ENCODE measurements at regions not wholly inside any gene's neighbourhood (a gene's known extent, or its start where the extent isn't known, plus 50 kb on each side); places are given as distances from the start of the nearest gene placed in this dataset.
A peak's percentile ranks its signal among the peaks of the same experiment; 100 is the strongest.

- H3K4me3 ChIP-seq (ENCODE audit: low read depth, low read length): no peak overlapping the region
- TF ChIP-seq CTCF (IDR thresholded peaks at IDR 0.05; ENCODE audit: control insufficient read depth, extremely low read depth, insufficient read depth): no peak
Measured at GRCh38 chr2:16253291-16253690, 312.9 kb downstream of the MYCN start.

GRCh38 chr2:16252891-16253290 is 312.5 kb downstream of the MYCN start:
- no peak for TF ChIP-seq CTCF (IDR thresholded peaks at IDR 0.05; ENCODE audit: control insufficient read depth, extremely low read depth, insufficient read depth)
- no peak for DNase-seq (ENCODE audit: low read depth)
- H3K4me3 ChIP-seq (ENCODE audit: low read depth, low read length): no peak overlapping the region

More at GRCh38 chr2:16253291-16253690, 312.9 kb downstream of the MYCN start:
- no peak for DNase-seq (ENCODE audit: low read depth)

- no peak for DNase-seq (ENCODE audit: low read depth)
- no peak for TF ChIP-seq CTCF (IDR thresholded peaks at IDR 0.05; ENCODE audit: control insufficient read depth, extremely low read depth, insufficient read depth)
Measured at GRCh38 chr2:16252251-16252650, 311.9 kb downstream of the MYCN start.

GRCh38 chr2:16251511-16252225 is 311.3 kb downstream of the MYCN start:
- TF ChIP-seq CTCF (IDR thresholded peaks at IDR 0.05; ENCODE audit: control insufficient read depth, extremely low read depth, insufficient read depth): no peak
- no peak overlapping the region for H3K4me3 ChIP-seq (ENCODE audit: low read depth, low read length)
- DNase-seq (ENCODE audit: low read depth): no peak

More at GRCh38 chr2:16252251-16252650, 311.9 kb downstream of the MYCN start:
- H3K4me3 ChIP-seq (ENCODE audit: low read depth, low read length): no peak overlapping the region

GRCh38 chr2:16250886-16251285 is 310.5 kb downstream of the MYCN start:
- peak; percentile 30 for DNase-seq (ENCODE audit: low read depth)
- H3K4me3 ChIP-seq (ENCODE audit: low read depth, low read length): no peak overlapping the region

GRCh38 chr2:16250466-16250865 is 310.1 kb downstream of the MYCN start:
- no peak for DNase-seq (ENCODE audit: low read depth)
- TF ChIP-seq CTCF (IDR thresholded peaks at IDR 0.05; ENCODE audit: control insufficient read depth, extremely low read depth, insufficient read depth): no peak
- no peak overlapping the region for H3K4me3 ChIP-seq (ENCODE audit: low read depth, low read length)

More at GRCh38 chr2:16250886-16251285, 310.5 kb downstream of the MYCN start:
- TF ChIP-seq CTCF (IDR thresholded peaks at IDR 0.05; ENCODE audit: control insufficient read depth, extremely low read depth, insufficient read depth): no peak

GRCh38 chr2:16250056-16250425 is 309.7 kb downstream of the MYCN start:
- no peak overlapping the region for H3K4me3 ChIP-seq (ENCODE audit: low read depth, low read length)
- TF ChIP-seq CTCF (IDR thresholded peaks at IDR 0.05; ENCODE audit: control insufficient read depth, extremely low read depth, insufficient read depth): no peak
- no peak for DNase-seq (ENCODE audit: low read depth)

All from LNCaP clone FGC (cell line).